H1 (cell line): ENCODE measurements at regions not wholly inside any gene's neighbourhood (a gene's known extent, or its start where the extent isn't known, plus 50 kb on each side); places are given as distances from the start of the nearest gene placed in this dataset.

Experiments used
- CTCF ChIA-PET: fragments of 300-600 bp; sonication (Branson Sonifier 250); formaldehyde crosslinking; loops from one replicate; lab custom pipeline; 2021; ENCODE audit not compliant: partially characterized antibody; lab: Charles Lee
- POLR2A ChIA-PET: fragments of 300-600 bp; sonication (Branson Sonifier 250); formaldehyde crosslinking; loops from one replicate; lab custom pipeline; 2021; ENCODE audit warnings: inconsistent platforms; ENCODE audit not compliant: partially characterized antibody; lab: Charles Lee
- DNase-seq, 2 experiments: peaks; one replicate each; pipeline versions ENCODE4 v3.0.0 to v3.0.0-alpha.2; 2010 to 2022; ENCODE audit warnings: low spot score in 2 of 2, low read depth in 1 of 2, mixed read lengths in 1 of 2
- FAIRE-seq: peaks from 2 replicates; lab custom pipeline; 2011; peaks lifted over from hg19 to GRCh38; lab: Jason Lieb, UNC
- H2AFZ ChIP-seq: 2 replicates; pipeline ENCODE4 v1.8.1; 2012; ENCODE audit warnings: low read length, inconsistent platforms
- H2AK5ac ChIP-seq: 2 replicates; pipeline ENCODE4 v1.6.1; 2013; ENCODE audit warnings: low read depth, low read length
- H2BK120ac ChIP-seq: replicated peaks from 2 replicates; pipeline ENCODE3; 2013; ENCODE audit warnings: low read depth, low read length, inconsistent platforms
- H2BK12ac ChIP-seq: 2 replicates; pipeline ENCODE4 v1.6.1; 2013; ENCODE audit warnings: low read depth, low read length
- H2BK15ac ChIP-seq: 2 replicates; pipeline ENCODE4 v1.6.1; 2013; ENCODE audit warnings: low read length
- H2BK20ac ChIP-seq: 2 replicates; pipeline ENCODE4 v1.6.1; 2013; ENCODE audit warnings: low read length
- H2BK5ac ChIP-seq: 2 replicates; pipeline ENCODE4 v1.6.1; 2013; ENCODE audit warnings: low read depth, low read length
- H3K14ac ChIP-seq: 2 replicates; pipeline ENCODE4 v1.6.1; 2013; ENCODE audit warnings: inconsistent platforms; ENCODE audit not compliant: insufficient read length
- H3K18ac ChIP-seq: 2 replicates; pipeline ENCODE4 v1.6.1; 2013; ENCODE audit warnings: low read length; ENCODE audit errors: extremely low read depth
- H3K23ac ChIP-seq: 2 replicates; pipeline ENCODE4 v1.6.1; 2013; ENCODE audit warnings: inconsistent platforms; ENCODE audit not compliant: insufficient read length
- H3K23me2 ChIP-seq: 2 replicates; pipeline ENCODE4 v1.6.1; 2013; ENCODE audit warnings: low read depth, low read length
- H3K27ac ChIP-seq: 2 replicates; pipeline ENCODE4 v1.6.1; 2011; ENCODE audit warnings: low read depth, low read length, inconsistent platforms
- H3K27me3 ChIP-seq, 4 experiments: replicated peaks in 1 of 4; 1 replicate in 1 of 4; 2 replicates in 3 of 4; pipeline versions ENCODE4 v1.6.1 to v1.8.1; 2011 to 2013; ENCODE audit warnings: low read length in 3 of 4, mild to moderate bottlenecking in 3 of 4, inconsistent platforms in 2 of 4, mixed read lengths in 2 of 4, moderate library complexity in 1 of 4; ENCODE audit not compliant: control insufficient read depth in 3 of 4, insufficient read depth in 3 of 4; ENCODE audit errors: extremely low read depth in 1 of 4
- H3K36me3 ChIP-seq, 4 experiments: 2 replicates each; pipeline versions ENCODE4 v1.6.1 to v1.8.1; 2011 to 2013; ENCODE audit warnings: mild to moderate bottlenecking in 4 of 4, low read length in 3 of 4, moderate library complexity in 2 of 4, control low read depth in 1 of 4, inconsistent platforms in 1 of 4; ENCODE audit not compliant: insufficient read depth in 4 of 4, control insufficient read depth in 2 of 4
- H3K4ac ChIP-seq: replicated peaks from 2 replicates; pipeline ENCODE3; 2013; ENCODE audit warnings: low read length, low read depth, mixed read lengths, inconsistent platforms; ENCODE audit not compliant: insufficient read length
- H3K4me1 ChIP-seq, 4 experiments: replicated peaks in 1 of 4; 1 replicate in 1 of 4; 2 replicates in 3 of 4; pipeline versions ENCODE4 v1.6.1 to v1.8.1; 2011 to 2013; ENCODE audit warnings: low read length in 3 of 4, inconsistent platforms in 2 of 4, mixed read lengths in 1 of 4; ENCODE audit not compliant: insufficient read depth in 4 of 4, control insufficient read depth in 3 of 4
- H3K4me2 ChIP-seq, 2 experiments: 2 replicates each; pipeline versions ENCODE4 v1.6.1 to v1.8.1; 2011 to 2013; ENCODE audit warnings: low read depth in 2 of 2, low read length in 2 of 2, control low read depth in 1 of 2, inconsistent platforms in 1 of 2, mild to moderate bottlenecking in 1 of 2; ENCODE audit not compliant: insufficient read depth in 1 of 2
- H3K4me3 ChIP-seq, 4 experiments: fragments of 200-600, 300-600 bp in 1 of 4; sonication (generic), shearing (Covaris generic), sonication (Bioruptor Twin) in 1 of 4; 2 replicates each; pipeline versions ENCODE4 v1.5.1 to v1.8.1; 2011 to 2016; ENCODE audit warnings: low read length in 4 of 4, low read depth in 3 of 4, control low read depth in 2 of 4, inconsistent platforms in 2 of 4, mild to moderate bottlenecking in 2 of 4, mixed read lengths in 1 of 4, moderate library complexity in 1 of 4; ENCODE audit not compliant: insufficient read depth in 2 of 4; ENCODE audit errors: extremely low read depth in 1 of 4
- H3K56ac ChIP-seq: replicated peaks from 2 replicates; pipeline ENCODE3; 2013; ENCODE audit warnings: low read depth, mild to moderate bottlenecking, mixed read lengths, low read length, inconsistent platforms; ENCODE audit not compliant: insufficient read length
- H3K79me1 ChIP-seq: 2 replicates; pipeline ENCODE4 v1.6.1; 2013; ENCODE audit warnings: low read depth, low read length, control low read depth
- H3K79me2 ChIP-seq, 2 experiments: 2 replicates each; pipeline versions ENCODE4 v1.6.1 to v1.8.1; 2012 to 2013; ENCODE audit warnings: low read length in 2 of 2, mild to moderate bottlenecking in 2 of 2, inconsistent platforms in 1 of 2; ENCODE audit not compliant: insufficient read depth in 2 of 2, control insufficient read depth in 1 of 2
- H3K9ac ChIP-seq, 4 experiments: replicated peaks in 1 of 4; 1 replicate in 1 of 4; 2 replicates in 3 of 4; pipeline versions ENCODE4 v1.6.1 to v1.8.1; 2011 to 2013; ENCODE audit warnings: low read depth in 3 of 4, low read length in 3 of 4, control low read depth in 2 of 4, mild to moderate bottlenecking in 2 of 4, moderate library complexity in 2 of 4, inconsistent platforms in 1 of 4; ENCODE audit errors: extremely low read depth in 1 of 4
- H3K9me3 ChIP-seq, 2 experiments: 2 replicates each; pipeline versions ENCODE4 v1.6.1 to v1.8.1; 2012 to 2013; ENCODE audit warnings: mild to moderate bottlenecking in 2 of 2, moderate library complexity in 2 of 2, control low read depth in 1 of 2, inconsistent platforms in 1 of 2, low read depth in 1 of 2, low read length in 1 of 2, mixed read lengths in 1 of 2; ENCODE audit not compliant: insufficient read depth in 2 of 2
- H4K20me1 ChIP-seq, 2 experiments: replicated peaks in 1 of 2; 2 replicates each; pipeline versions ENCODE3 to v1.8.1; 2011 to 2013; ENCODE audit warnings: inconsistent platforms in 2 of 2, low read length in 2 of 2, mild to moderate bottlenecking in 1 of 2; ENCODE audit not compliant: insufficient read depth in 2 of 2, control insufficient read depth in 1 of 2
- H4K5ac ChIP-seq: 2 replicates; pipeline ENCODE4 v1.6.1; 2013; ENCODE audit warnings: low read length, low read depth, mixed read lengths, inconsistent platforms; ENCODE audit not compliant: insufficient read length
- H4K8ac ChIP-seq: 2 replicates; pipeline ENCODE4 v1.8.0; 2013; ENCODE audit warnings: mild to moderate bottlenecking, moderate library complexity, low read length, inconsistent platforms; ENCODE audit not compliant: insufficient read depth; ENCODE audit errors: extremely low read depth
- H4K91ac ChIP-seq: replicated peaks from 2 replicates; pipeline ENCODE3; 2013; ENCODE audit warnings: low read length, mixed read lengths, inconsistent platforms; ENCODE audit not compliant: insufficient read length
- BACH1 ChIP-seq: IDR thresholded peaks from 2 replicates; pipeline ENCODE4 v1.6.1; 2012; ENCODE audit warnings: low read length, improper control_type of control experiment
- CBX5 ChIP-seq: fragments of 300-800, 300-1000 bp; sonication (generic); IDR thresholded peaks from 2 replicates; pipeline ENCODE4 v1.7.1; 2016; ENCODE audit warnings: antibody characterized with exemption, low read length, low read depth
- CHD1 ChIP-seq: IDR thresholded peaks from 2 replicates; pipeline ENCODE4 v1.6.1; 2012; ENCODE audit warnings: low read depth, low read length, improper control_type of control experiment
- CREB1 ChIP-seq: IDR thresholded peaks from 2 replicates; pipeline ENCODE4 v1.6.1; 2012; ENCODE audit warnings: inconsistent platforms
- EGR1 ChIP-seq: IDR thresholded peaks from 2 replicates; pipeline ENCODE4 v1.6.1; 2011; ENCODE audit warnings: low read depth, low read length, borderline replicate concordance
- KDM1A ChIP-seq: fragments of 200-600, 300-600 bp; sonication (generic); IDR thresholded peaks from 2 replicates; pipeline ENCODE4 v1.7.1; 2016; ENCODE audit warnings: mild to moderate bottlenecking, low read length, borderline replicate concordance
- KDM5A ChIP-seq: fragments of 200-600 bp; IDR thresholded peaks from 2 replicates; pipeline ENCODE4 v1.7.1; 2012; ENCODE audit warnings: mild to moderate bottlenecking, low read length, inconsistent platforms, mixed read lengths
- NRF1 ChIP-seq: IDR thresholded peaks from 2 replicates; pipeline ENCODE4 v1.6.1; 2011; ENCODE audit warnings: mild to moderate bottlenecking, low read depth, low read length, improper control_type of control experiment
- POLR2A ChIP-seq, 2 experiments: IDR thresholded peaks; 1 replicate in 1 of 2; 2 replicates in 1 of 2; pipeline ENCODE4 v1.6.1; 2011; ENCODE audit warnings: low read depth in 2 of 2, low read length in 2 of 2, mild to moderate bottlenecking in 2 of 2; ENCODE audit errors: control extremely low read depth in 1 of 2
- RAD21 ChIP-seq, 2 experiments: IDR thresholded peaks in 1 of 2; conservative IDR thresholded peaks in 1 of 2; 2 replicates each; pipeline ENCODE4 v1.6.1; 2011; ENCODE audit warnings: low read depth in 2 of 2, low read length in 2 of 2, improper control_type of control experiment in 1 of 2, inconsistent platforms in 1 of 2, mild to moderate bottlenecking in 1 of 2, moderate library complexity in 1 of 2
- SIRT6 ChIP-seq: IDR thresholded peaks from one replicate; pipeline ENCODE4 v1.7.1; 2012; ENCODE audit warnings: low read length, inconsistent platforms
- SUZ12 ChIP-seq: fragments of 200-600 bp; sonication (generic); IDR thresholded peaks from 2 replicates; pipeline ENCODE4 v1.6.1; 2012; ENCODE audit warnings: mild to moderate bottlenecking, inconsistent platforms, low read length, moderate library complexity, mixed read lengths
- TEAD4 ChIP-seq: IDR thresholded peaks from 2 replicates; pipeline ENCODE4 v1.6.1; 2012; ENCODE audit warnings: low read depth, low read length, inconsistent platforms, mixed read lengths
- WGBS, 2 experiments: shearing (Covaris generic) in 1 of 2; methylation state at CpG; one replicate each; pipeline versions ENCODE4 v1.1.6 to v1.1.7; 2013 to 2015; ENCODE audit warnings: low lambda C conversion rate in 2 of 2, mixed read lengths in 2 of 2, inconsistent platforms in 1 of 2, low coverage in 1 of 2, missing lambda C conversion rate in 1 of 2; ENCODE audit not compliant: insufficient replicate concordance in 2 of 2, insufficient coverage in 1 of 2, insufficient read length in 1 of 2; ENCODE audit errors: extremely low coverage in 1 of 2, missing lambda C conversion rate in 1 of 2; 5-methylcytosine and 5-hydroxymethylcytosine counted together
- TF ChIP-seq, protein P1 (sequence below): IDR thresholded peaks from 2 replicates; pipeline ENCODE4 v1.6.1; 2011; ENCODE audit warnings: low read length, improper control_type of control experiment
- TF ChIP-seq, protein P2 (sequence below): IDR thresholded peaks from 2 replicates; pipeline ENCODE4 v1.6.1; 2012; ENCODE audit warnings: inconsistent platforms

DNA sequence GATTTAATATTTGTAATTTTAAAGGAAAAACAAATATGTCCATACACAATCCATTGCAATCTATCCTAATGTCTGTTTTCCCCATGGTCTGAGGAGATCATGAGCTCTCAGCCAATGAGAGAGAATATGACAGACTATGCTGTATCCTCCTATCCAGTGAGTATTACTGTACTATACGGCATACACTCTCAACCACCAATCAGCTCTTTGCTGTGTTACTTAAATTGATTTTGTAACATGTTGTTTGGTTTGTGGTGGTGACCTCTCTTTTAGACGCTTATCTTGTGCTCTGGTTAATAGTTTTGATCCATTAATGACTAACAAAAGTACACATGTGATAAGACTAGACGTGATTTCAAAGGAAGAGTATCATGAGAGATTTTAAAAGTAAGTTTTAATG lies 231.5 kb upstream of the FOXN3 start:
- Histone ChIP-seq H2AK5ac (no peak overlapping the region), H2BK12ac (no peak overlapping the region), H3K23ac (no peak overlapping the region), H3K4ac (no peak overlapping the region), H3K9ac (no peak overlapping the region), H4K20me1 (no peaks in the 10 kb centered on the region), H3K4me1 (peaks cover 0 to 8% (median 3%) of the 10 kb centered on the region in 4 experiments; a peak in 3 of 7 replicates), H3K27ac (no peak overlapping the region), H3K14ac (no peak overlapping the region), H3K4me2 (no peak overlapping the region), H4K8ac (no peak overlapping the region), H2BK15ac (no peak overlapping the region), H3K56ac (no peak overlapping the region), H3K27me3 (no peaks in the 10 kb centered on the region), H2BK20ac (no peak overlapping the region), H3K4me3 (no peak overlapping the region), H3K79me1 (no peaks in the 10 kb centered on the region), H3K18ac (no peak overlapping the region), H2BK120ac (no peak overlapping the region), H4K91ac (no peak overlapping the region), H2AFZ (no peak overlapping the region), H3K79me2 (no peaks in the 10 kb centered on the region), H3K23me2 (no peaks in the 10 kb centered on the region), H2BK5ac (no peak overlapping the region), H3K36me3 (no peaks in the 10 kb centered on the region), H3K9me3 (no peaks in the 10 kb centered on the region), H4K5ac (no peak overlapping the region)
- FAIRE-seq (no peak), DNase-seq (no peak)
- POLR2A ChIA-PET = no interaction called here
- 91% methylated on average over 3 of the region's 3 CpGs; no CpG with 5 or more reads in 1 of the 2 experiments for WGBS, 2 experiments
- CTCF ChIA-PET = no interaction called here
- TF ChIP-seq POLR2A (IDR thresholded peaks at IDR 0.05; ENCODE audit: control extremely low read depth in 1 of 2, low read depth in 2 of 2, low read length in 2 of 2) (no peak), SIRT6 (no peak), EGR1 (no peak), NRF1 (no peak), BACH1 (no peak), CREB1 (no peak), RAD21 (IDR thresholded peaks at IDR 0.05 in 1 of 2, conservative IDR thresholded peaks at IDR 0.05 in 1 of 2; ENCODE audit: low read depth in 2 of 2, low read length in 2 of 2) (no peak), KDM5A (no peak), CHD1 (no peak), SUZ12 (no peak), CBX5 (no peak), TEAD4 (no peak), KDM1A (no peak)
- TF ChIP-seq, protein P1, sequence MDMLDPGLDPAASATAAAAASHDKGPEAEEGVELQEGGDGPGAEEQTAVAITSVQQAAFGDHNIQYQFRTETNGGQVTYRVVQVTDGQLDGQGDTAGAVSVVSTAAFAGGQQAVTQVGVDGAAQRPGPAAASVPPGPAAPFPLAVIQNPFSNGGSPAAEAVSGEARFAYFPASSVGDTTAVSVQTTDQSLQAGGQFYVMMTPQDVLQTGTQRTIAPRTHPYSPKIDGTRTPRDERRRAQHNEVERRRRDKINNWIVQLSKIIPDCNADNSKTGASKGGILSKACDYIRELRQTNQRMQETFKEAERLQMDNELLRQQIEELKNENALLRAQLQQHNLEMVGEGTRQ = no peak
- TF ChIP-seq, protein P2, sequence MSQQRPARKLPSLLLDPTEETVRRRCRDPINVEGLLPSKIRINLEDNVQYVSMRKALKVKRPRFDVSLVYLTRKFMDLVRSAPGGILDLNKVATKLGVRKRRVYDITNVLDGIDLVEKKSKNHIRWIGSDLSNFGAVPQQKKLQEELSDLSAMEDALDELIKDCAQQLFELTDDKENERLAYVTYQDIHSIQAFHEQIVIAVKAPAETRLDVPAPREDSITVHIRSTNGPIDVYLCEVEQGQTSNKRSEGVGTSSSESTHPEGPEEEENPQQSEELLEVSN = no peak
